NCI-H526 (cell line): ENCODE measurements at regions not wholly inside any gene's neighbourhood (a gene's known extent, or its start where the extent isn't known, plus 50 kb on each side); places are given as distances from the start of the nearest gene placed in this dataset.
A peak's percentile ranks its signal among the peaks of the same experiment; 100 is the strongest.
"Not testable (repeated sequence)": the region's sequence is repeated elsewhere in the genome, so short reads cannot be mapped to it uniquely, and the experiment has no call there.

Experiments
- DNase-seq, 2 experiments: peaks; one replicate each; lab custom pipeline; 2025; lab: John Stamatoyannopoulos, UW

- no peak for DNase-seq
These were observed 179.8 kb downstream of the MEX3B start for GRCh38 chr15:81865850-81866537.

DNA sequence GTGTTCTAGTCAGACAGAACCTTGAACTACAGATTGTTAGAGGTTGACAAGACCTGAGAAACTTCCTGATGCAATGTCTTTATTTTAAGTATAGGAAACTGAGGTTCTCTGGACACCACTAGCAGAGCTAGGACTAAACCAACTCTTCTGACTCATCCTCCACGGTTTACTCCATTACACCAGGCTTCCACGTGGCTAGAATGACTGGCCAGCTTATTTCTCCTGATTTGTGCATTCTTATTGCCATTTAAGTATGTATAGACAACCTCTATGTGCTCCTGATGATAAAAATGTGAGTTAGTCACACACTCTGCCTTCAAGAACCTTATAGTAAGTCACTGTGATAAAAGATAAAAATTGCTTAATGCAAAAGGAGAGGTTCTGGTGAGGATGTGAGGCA is 182.7 kb downstream of the MEX3B start:
- DNase-seq = no peak

- DNase-seq = peak; percentile 53 to 77
These were observed 185.9 kb downstream of the MEX3B start for GRCh38 chr15:81859737-81860516.

DNA sequence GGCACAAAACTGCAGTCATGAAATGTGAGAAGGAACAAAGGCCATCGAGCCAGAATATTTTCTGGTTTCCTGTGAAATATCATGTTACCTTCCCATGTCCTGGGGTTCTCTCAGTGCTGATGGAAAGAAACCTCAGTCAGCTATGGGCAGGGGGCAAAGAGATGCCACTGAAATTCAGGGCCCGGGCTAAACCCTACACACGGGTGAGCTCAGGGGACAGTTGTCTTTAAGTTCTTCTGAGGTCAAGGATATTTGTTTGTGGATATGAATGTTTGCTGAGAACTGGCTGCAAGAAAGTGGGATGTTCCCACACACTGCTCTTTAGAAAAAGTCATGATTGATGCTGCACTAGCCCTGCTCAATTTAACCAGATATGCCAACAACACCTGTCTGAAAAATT is 187.2 kb downstream of the MEX3B start:
- DNase-seq = no peak

DNA sequence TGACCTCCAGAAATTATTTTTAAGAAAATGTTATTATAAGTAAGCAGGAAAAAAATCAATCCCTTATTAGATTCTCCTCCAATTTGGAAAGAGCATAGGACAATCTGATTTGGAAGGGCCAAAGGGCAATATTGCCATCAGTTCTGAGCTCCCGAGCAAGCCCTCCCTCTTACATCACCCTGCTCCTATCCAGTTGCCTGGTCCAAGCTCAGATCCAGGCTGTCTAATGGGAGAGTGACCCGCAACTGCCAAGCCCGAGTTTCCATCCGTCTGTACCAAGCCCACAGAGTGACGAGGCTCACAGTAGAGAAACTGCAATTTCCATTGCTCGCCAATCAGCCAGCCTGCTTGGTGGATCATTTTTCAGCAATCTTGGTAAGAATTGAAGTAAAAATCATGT is 187.7 kb downstream of the MEX3B start:
- no peak for DNase-seq

- no peak for DNase-seq
These were observed 189.2 kb downstream of the MEX3B start for GRCh38 chr15:81856634-81857026.

DNA sequence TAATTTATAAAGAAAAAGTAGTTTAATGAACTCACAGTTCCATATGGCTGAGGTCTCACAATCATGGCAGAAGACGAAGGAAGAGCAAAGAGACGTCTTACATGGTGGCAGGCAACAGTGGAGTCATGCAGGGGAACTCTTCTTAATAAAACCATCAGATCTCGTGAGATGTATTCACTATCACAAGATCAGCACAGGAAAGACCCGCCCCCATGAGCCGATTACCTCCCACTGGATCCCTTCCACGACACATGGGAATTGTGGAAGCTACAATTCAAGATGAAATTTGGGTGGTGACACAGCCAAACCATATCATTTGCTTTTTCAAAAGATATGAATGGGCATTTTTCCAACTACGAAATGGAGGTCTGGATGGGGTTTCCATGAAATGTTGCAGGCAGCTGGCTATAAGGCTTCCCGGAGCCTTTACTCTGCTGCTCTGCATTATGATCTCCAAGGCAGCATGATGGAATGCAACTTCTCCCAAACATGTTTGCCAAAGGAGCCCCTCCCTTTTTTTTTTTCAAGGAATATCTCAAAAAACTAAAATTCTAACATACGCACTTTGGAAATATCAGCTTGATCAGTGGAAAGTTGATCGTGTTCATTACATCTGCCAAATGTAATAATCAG is 189.7 kb downstream of the MEX3B start:
- no peak for DNase-seq

DNA sequence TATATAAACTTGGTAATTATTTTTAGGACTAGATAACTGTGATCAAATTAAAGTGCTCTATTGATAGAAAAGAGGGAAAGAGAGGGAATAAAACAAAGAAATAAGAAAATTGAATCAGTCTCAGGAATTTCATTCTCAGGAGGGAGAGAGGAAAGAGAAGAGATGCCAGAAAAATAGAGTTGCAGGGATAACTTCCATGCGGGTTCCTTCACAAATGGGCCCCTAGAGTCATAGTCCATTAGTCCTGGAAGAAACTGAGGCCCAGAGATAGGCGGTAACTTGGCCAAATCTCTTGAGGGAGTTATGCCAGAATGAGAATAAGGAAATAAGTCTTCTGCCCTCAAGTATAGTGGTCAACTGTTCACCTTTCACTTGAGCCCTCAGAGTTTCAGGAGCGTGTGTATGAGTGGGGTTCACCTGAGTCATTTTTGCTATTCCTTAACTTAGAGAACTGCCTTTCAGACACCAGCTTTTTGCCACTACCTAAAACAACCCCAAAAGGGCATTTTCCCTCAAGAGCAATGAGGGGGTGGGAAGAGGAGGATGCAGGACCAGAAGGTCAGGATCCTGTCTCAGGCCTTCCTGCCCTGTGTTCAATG is 192.6 kb downstream of the MEX3B start:
- no peak for DNase-seq

- DNase-seq = no peak
These were observed 193.2 kb downstream of the MEX3B start for GRCh38 chr15:81852411-81853149.

DNA sequence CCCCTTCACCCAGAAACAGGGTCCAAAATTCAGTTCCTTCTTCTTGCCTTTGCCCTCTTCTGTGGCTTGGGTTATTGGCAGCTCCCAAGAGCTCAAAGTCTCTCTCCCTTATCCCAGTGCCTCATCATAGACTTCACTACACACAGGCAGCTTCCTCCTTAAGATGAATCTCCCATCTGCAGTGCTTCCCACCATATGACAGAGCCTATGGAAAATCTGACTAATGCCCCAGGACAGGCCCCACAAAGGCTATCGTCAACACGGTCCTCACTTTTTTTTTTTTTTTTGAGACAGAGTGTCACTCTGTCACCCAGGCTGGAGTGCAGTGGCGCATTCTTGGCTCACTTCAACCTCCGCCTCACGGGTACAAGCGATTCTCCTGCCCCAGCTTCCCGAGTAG is 194.1 kb downstream of the MEX3B start:
- no peak for DNase-seq

DNA sequence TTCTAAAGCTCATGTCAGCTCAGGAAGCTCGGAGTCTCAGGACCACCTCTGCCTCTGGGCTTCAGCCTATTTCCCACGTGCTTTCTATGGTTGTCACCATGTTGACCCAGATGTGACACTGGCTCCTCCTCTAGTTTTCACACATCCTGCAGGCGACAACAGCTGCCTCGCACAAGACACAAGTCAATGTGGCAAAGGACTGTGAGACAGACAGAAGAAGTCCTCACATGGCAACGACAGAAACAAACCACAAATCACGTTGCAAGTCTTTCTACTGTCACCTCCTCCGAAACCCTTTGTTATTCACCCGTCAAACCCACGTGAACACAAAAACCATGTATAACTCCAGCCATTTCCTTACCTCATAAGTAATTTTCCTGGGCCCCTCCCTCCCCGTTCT is 194.5 kb downstream of the MEX3B start:
- no peak for DNase-seq

DNA sequence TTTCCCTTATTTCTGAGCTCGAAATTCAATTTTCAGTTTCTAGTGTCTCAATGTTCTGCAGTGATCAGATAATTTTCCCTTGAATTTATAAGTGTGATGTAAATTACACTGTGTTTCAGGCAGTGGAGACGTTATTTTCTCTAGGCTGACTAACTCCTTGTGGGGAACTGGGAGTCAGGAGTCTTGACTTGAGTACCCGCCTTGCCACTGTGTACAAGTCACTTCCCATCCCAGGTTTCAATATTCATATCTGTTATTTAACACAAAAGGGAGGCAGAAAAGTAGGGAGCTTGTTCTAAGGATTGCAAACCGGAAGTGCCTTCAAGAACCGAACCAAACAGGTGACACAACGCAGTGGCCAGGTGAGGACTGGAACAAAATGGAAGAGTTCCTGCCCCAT is 196.5 kb downstream of the MEX3B start:
- no peak for DNase-seq

DNA sequence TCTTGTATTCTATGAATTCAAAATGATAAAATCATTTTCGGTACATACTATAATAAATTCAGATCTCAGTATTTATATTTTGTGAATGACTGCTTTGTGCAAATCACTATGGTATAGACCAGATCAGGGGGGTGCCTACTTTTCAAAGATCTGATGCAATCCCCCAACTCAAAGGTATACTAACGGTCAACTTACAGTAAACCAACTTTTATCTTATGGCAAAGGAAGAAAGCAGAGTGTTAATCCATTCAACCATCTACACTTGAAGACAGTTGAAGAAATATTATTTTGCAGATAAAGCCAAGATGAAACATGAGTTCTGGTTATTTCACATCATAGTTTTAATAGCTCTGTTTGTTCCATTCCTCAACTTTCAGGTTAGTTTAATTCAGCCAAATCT is 197.1 kb downstream of the MEX3B start:
- no peak for DNase-seq

GRCh38 chr15:81843757-81844407 is 201.9 kb downstream of the MEX3B start:
- DNase-seq = no peak

GRCh38 chr15:81843226-81843625 is 202.6 kb downstream of the MEX3B start:
- DNase-seq = no peak

DNA sequence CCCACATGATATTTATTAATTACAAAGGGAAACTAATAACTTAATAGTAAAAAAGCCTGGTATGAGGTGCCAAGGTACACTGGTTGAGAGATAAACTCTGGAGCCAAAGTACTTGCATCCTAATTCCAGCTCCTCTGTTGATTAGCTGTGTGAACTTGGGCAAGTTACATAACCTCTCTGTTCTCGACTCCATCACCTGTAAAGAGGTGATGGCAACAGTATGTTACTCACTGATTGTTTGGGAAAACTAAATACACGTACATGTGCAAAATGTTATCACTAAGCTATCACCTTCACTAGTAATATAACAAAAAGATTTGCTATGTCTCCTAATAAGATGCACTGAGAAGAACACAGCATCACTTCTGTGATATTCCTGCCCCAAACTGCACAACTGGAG is 206.4 kb downstream of the MEX3B start:
- DNase-seq = no peak

DNA sequence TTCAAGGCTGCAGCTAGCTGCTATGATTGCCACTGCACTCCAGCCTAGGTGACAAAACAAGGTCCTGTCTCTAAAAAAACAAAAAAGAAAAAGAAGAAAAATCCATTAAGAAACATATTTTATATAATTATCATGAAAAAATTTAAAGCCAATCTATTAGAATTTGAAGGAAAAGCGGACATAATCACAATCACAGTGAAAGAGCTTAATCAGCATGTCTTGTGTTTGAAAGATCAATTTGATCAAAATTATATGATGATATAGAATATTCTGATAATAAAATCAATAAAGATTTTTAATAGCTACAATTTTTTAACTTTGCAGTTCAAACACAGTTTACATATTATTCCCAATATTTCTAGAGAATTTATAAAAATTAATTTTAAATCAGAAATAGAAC is 210.1 kb downstream of the MEX3B start:
- DNase-seq = no peak

DNA sequence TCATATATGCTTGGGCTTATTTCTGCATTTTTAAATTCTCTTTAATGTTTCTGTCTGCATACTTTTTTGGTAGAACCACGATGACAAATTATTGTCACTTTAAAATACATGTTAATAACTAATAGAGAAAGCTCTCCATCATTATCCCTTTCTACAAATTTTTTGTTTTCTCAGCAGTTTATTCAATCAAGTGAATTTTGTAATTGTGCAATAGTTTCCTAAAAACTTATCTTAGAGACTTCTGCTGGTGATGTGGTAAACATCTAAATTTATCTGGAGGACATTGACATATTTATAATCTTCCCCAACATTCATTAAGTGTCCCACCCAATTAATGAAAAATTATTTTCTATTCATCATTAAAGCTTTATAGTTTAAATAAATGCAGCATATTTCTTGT is 215.3 kb downstream of the MEX3B start:
- DNase-seq = no peak

GRCh38 chr15:81829918-81830317 is 215.9 kb downstream of the MEX3B start:
- DNase-seq = no peak

GRCh38 chr15:81828135-81828534 is 217.7 kb downstream of the MEX3B start:
- DNase-seq = no peak

- DNase-seq = peak; percentile 18 to 29
These were observed 220.7 kb downstream of the MEX3B start for GRCh38 chr15:81825136-81825535.

GRCh38 chr15:81822587-81822986 is 223.2 kb downstream of the MEX3B start:
- DNase-seq = not testable (repeated sequence)
